ENCODE measurements at regions not wholly inside any gene's neighbourhood (a gene's known extent, or its start where the extent isn't known, plus 50 kb on each side); places are given as distances from the start of the nearest gene placed in this dataset.
A peak's percentile ranks its signal among the peaks of the same experiment; 100 is the strongest.

GRCh38 chr2:187876554-187876953 lies 322.3 kb upstream of the TFPI start:
- no peak overlapping the region for H3K18ac ChIP-seq (ENCODE audit: low read depth, low read length)
- H2BK120ac ChIP-seq (ENCODE audit: low read depth, low read length) = no peak overlapping the region
- no peak overlapping the region for H3K4ac ChIP-seq (ENCODE audit: low read depth, low read length)
- no peak overlapping the region for H3K9ac ChIP-seq (ENCODE audit: low read depth, low read length)
- no CpG with 5 or more reads among the region's 5 CpGs for WGBS, 2 experiments (ENCODE audit: extremely low coverage in 2 of 2, insufficient read length in 1 of 2)
- H2AK9ac ChIP-seq (replicated peaks; ENCODE audit: low read depth, low read length, poor library complexity) = no peak overlapping the region
- no peak overlapping the region for H3K14ac ChIP-seq (replicated peaks; ENCODE audit: low read depth, low read length)
- H2BK20ac ChIP-seq (ENCODE audit: low read depth, low read length) = no peak overlapping the region
- ChIA-PET CTCF (interaction anchor here (0.6 to 1.7 kb wide), 2 partner anchors 9 to 18 kb away, joined by 3 to 5 read pairs; no protein-coding TSS in a partner anchor), POLR2A (ENCODE audit: unreplicated experiment) (no interaction called here)
- no peaks in the 10 kb centered on the region for H3K9me3 ChIP-seq (ENCODE audit: control insufficient read depth, insufficient read depth, low read length)
- no peak overlapping the region for H2BK5ac ChIP-seq (ENCODE audit: low read depth, low read length, poor library complexity, severe bottlenecking)
- no peak overlapping the region for H2AFZ ChIP-seq (replicated peaks; ENCODE audit: low read length, poor library complexity)
- H3K23ac ChIP-seq (ENCODE audit: low read depth, low read length) = no peak overlapping the region
- no peaks in the 10 kb centered on the region for H3K9me1 ChIP-seq (ENCODE audit: insufficient read depth, low read length)
- dilution Hi-C loops (cut with HindIII; ENCODE audit: low sequenced_read_pairs, unreplicated experiment) = no loop called here
- no peak overlapping the region for H4K91ac ChIP-seq (ENCODE audit: insufficient read depth, low read depth, low read length)
- H3K27ac ChIP-seq (ENCODE audit: insufficient read depth, low read length) = no peak overlapping the region
- TF ChIP-seq, protein P1, sequence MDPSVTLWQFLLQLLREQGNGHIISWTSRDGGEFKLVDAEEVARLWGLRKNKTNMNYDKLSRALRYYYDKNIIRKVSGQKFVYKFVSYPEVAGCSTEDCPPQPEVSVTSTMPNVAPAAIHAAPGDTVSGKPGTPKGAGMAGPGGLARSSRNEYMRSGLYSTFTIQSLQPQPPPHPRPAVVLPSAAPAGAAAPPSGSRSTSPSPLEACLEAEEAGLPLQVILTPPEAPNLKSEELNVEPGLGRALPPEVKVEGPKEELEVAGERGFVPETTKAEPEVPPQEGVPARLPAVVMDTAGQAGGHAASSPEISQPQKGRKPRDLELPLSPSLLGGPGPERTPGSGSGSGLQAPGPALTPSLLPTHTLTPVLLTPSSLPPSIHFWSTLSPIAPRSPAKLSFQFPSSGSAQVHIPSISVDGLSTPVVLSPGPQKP (IDR thresholded peaks at IDR 0.05; ENCODE audit: borderline replicate concordance, low read depth, low read length) = no peak
- TF ChIP-seq FOS (IDR thresholded peaks at IDR 0.05; ENCODE audit: low read depth, low read length) = 0 out of 2 replicates have a peak, but pooled peaks have one; percentile 4
- no peak overlapping the region for H4K5ac ChIP-seq (ENCODE audit: low read depth, low read length)
- H2BK15ac ChIP-seq (ENCODE audit: low read depth, low read length) = no peak overlapping the region
- intact Hi-C loops (cut with micrococcal nuclease) = no loop called here
- no peak overlapping the region for H3K4me2 ChIP-seq (ENCODE audit: low read depth, low read length)
- H3K27me3 ChIP-seq (ENCODE audit: control insufficient read depth, insufficient read depth, low read length) = no peaks in the 10 kb centered on the region
- H3K4me3 ChIP-seq (ENCODE audit: insufficient read depth, low read depth, low read length) = no peak overlapping the region
- H4K20me1 ChIP-seq (ENCODE audit: insufficient read depth, low read length) = no peaks in the 10 kb centered on the region
- no peak overlapping the region for H4K8ac ChIP-seq (ENCODE audit: low read depth in 2 of 2, low read length in 2 of 2)
- no peak overlapping the region for H3K56ac ChIP-seq (ENCODE audit: extremely low read depth, insufficient read depth, low read length)
- H3K79me1 ChIP-seq (ENCODE audit: low read depth in 1 of 2, low read length in 2 of 2) = no peaks in the 10 kb centered on the region
- DNase-seq (no peak), ATAC-seq (ENCODE audit: low read depth) (no peak)
- in situ Hi-C loops (cut with MboI; ENCODE audit: low sequenced_read_pairs) = no loop called here
- no peaks in the 10 kb centered on the region for H3K4me1 ChIP-seq (ENCODE audit: control insufficient read depth, insufficient read depth, low read length)
- no peaks in the 10 kb centered on the region for H3K36me3 ChIP-seq (ENCODE audit: control insufficient read depth, insufficient read depth, low read length)
- H2AK5ac ChIP-seq (ENCODE audit: low read depth, low read length) = no peak overlapping the region
- no TSS peak for BruUV-seq (replicated peaks)
